ENCODE measurements at regions not wholly inside any gene's neighbourhood (a gene's known extent, or its start where the extent isn't known, plus 50 kb on each side); places are given as distances from the start of the nearest gene placed in this dataset.

DNA sequence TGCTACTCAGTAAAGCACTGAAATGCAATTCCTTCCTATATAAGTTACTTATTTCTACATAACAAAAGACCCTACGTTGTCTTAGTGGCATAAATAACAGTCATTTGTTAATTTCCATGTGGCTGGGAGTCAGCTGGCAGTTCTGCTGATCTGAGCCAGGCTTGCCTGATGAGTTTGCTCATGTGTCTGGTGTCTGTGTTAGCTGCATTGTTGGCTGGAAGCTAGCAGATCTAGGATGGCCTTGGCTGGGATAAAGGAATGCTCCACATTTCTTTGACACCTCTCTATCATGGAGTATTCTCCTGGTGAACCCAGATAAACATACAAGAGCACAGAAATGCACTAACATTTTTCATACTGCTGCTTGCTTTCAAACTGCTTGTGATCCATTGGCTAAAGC is 264.4 kb upstream of the MON1B start:
- TF ChIP-seq CTCF (IDR thresholded peaks at IDR 0.05; ENCODE audit: insufficient read depth, low read length, poor library complexity, severe bottlenecking) (no peak), EZH2phosphoT487 (conservative IDR thresholded peaks at IDR 0.05; ENCODE audit: low read length) (no peak)
- no peak overlapping the region for H3K27ac ChIP-seq (ENCODE audit: low read depth, low read length)
- no peaks in the 10 kb centered on the region for H3K27me3 ChIP-seq (ENCODE audit: low read length)
- H3K4me2 ChIP-seq (ENCODE audit: low read depth, low read length, poor library complexity, severe bottlenecking): no peak overlapping the region
- no peaks in the 10 kb centered on the region for H3K79me2 ChIP-seq (ENCODE audit: insufficient read depth, low read length)
- H3K9ac ChIP-seq (ENCODE audit: low read length): no peak overlapping the region
- H4K20me1 ChIP-seq (ENCODE audit: low read depth, low read length): no peaks in the 10 kb centered on the region
- H3F3A ChIP-seq (ENCODE audit: insufficient read depth): no peaks in the 10 kb centered on the region
- no peak overlapping the region for H2AFZ ChIP-seq (ENCODE audit: low read depth, low read length, severe bottlenecking)
- H3K9me2 ChIP-seq (replicated peaks; ENCODE audit: insufficient read depth, low read length): no peaks in the 10 kb centered on the region
- no peak overlapping the region for H3K4me3 ChIP-seq (ENCODE audit: insufficient read depth, low read length, poor library complexity, severe bottlenecking)
- no peaks in the 10 kb centered on the region for H3K36me3 ChIP-seq (ENCODE audit: low read length)
- H3K9me3 ChIP-seq (ENCODE audit: insufficient read depth, low read length): no peaks in the 10 kb centered on the region; the same call in 1 of the 2 replicates

- no peaks in the 10 kb centered on the region for H3F3A ChIP-seq (ENCODE audit: insufficient read depth)
Measured at GRCh38 chr16:76931186-76931585, 259.8 kb upstream of the MON1B start.

GRCh38 chr16:76932541-76933211 is 258.3 kb upstream of the MON1B start:
- H3K27ac ChIP-seq (ENCODE audit: low read depth, low read length): no peak overlapping the region
- no peak for TF ChIP-seq EZH2phosphoT487 (conservative IDR thresholded peaks at IDR 0.05; ENCODE audit: low read length)
- no peak for TF ChIP-seq CTCF (IDR thresholded peaks at IDR 0.05; ENCODE audit: insufficient read depth, low read length, poor library complexity, severe bottlenecking)
- no peaks in the 10 kb centered on the region for H3K9me3 ChIP-seq (ENCODE audit: insufficient read depth, low read length)
- no peak overlapping the region for H3K9ac ChIP-seq (ENCODE audit: low read length)
- no peaks in the 10 kb centered on the region for H3K9me2 ChIP-seq (replicated peaks; ENCODE audit: insufficient read depth, low read length)
- H3F3A ChIP-seq (ENCODE audit: insufficient read depth): no peaks in the 10 kb centered on the region
- no peaks in the 10 kb centered on the region for H3K36me3 ChIP-seq (ENCODE audit: low read length)
- no peaks in the 10 kb centered on the region for H3K79me2 ChIP-seq (ENCODE audit: insufficient read depth, low read length)
- no peak overlapping the region for H3K4me3 ChIP-seq (ENCODE audit: insufficient read depth, low read length, poor library complexity, severe bottlenecking)
- no peaks in the 10 kb centered on the region for H3K27me3 ChIP-seq (ENCODE audit: low read length)
- no peaks in the 10 kb centered on the region for H4K20me1 ChIP-seq (ENCODE audit: low read depth, low read length)
- H2AFZ ChIP-seq (ENCODE audit: low read depth, low read length, severe bottlenecking): no peak overlapping the region
- H3K4me2 ChIP-seq (ENCODE audit: low read depth, low read length, poor library complexity, severe bottlenecking): no peak overlapping the region

More at GRCh38 chr16:76931186-76931585, 259.8 kb upstream of the MON1B start:
- H3K27me3 ChIP-seq (ENCODE audit: low read length): no peaks in the 10 kb centered on the region
- no peak overlapping the region for H3K4me3 ChIP-seq (ENCODE audit: insufficient read depth, low read length, poor library complexity, severe bottlenecking)
- H3K9ac ChIP-seq (ENCODE audit: low read length): no peak overlapping the region
- no peaks in the 10 kb centered on the region; the same call in 1 of the 2 replicates for H3K9me3 ChIP-seq (ENCODE audit: insufficient read depth, low read length)
- H4K20me1 ChIP-seq (ENCODE audit: low read depth, low read length): no peaks in the 10 kb centered on the region
- no peaks in the 10 kb centered on the region for H3K9me2 ChIP-seq (replicated peaks; ENCODE audit: insufficient read depth, low read length)
- H3K36me3 ChIP-seq (ENCODE audit: low read length): no peaks in the 10 kb centered on the region
- no peak overlapping the region for H3K4me2 ChIP-seq (ENCODE audit: low read depth, low read length, poor library complexity, severe bottlenecking)
- no peak for TF ChIP-seq CTCF (IDR thresholded peaks at IDR 0.05; ENCODE audit: insufficient read depth, low read length, poor library complexity, severe bottlenecking)
- no peak for TF ChIP-seq EZH2phosphoT487 (conservative IDR thresholded peaks at IDR 0.05; ENCODE audit: low read length)
- no peaks in the 10 kb centered on the region for H3K79me2 ChIP-seq (ENCODE audit: insufficient read depth, low read length)
- H2AFZ ChIP-seq (ENCODE audit: low read depth, low read length, severe bottlenecking): no peak overlapping the region
- no peak overlapping the region for H3K27ac ChIP-seq (ENCODE audit: low read depth, low read length)

Measured in SU-DHL-6 (cell line).